HG03025 (cell line): ENCODE measurements at regions not wholly inside any gene's neighbourhood (a gene's known extent, or its start where the extent isn't known, plus 50 kb on each side); places are given as distances from the start of the nearest gene placed in this dataset.

Experiments used
- ATAC-seq: cut with Tn5 transposase; IDR thresholded peaks from one replicate; pipeline ENCODE4 v1.9.1; 2021; ENCODE audit warnings: mild to moderate bottlenecking, moderate library complexity; ENCODE audit not compliant: unreplicated experiment, low FRiP score

- no peak for ATAC-seq
Measured at GRCh38 chr1:114315631-114316030, 162.0 kb upstream of the SYT6 start.

DNA sequence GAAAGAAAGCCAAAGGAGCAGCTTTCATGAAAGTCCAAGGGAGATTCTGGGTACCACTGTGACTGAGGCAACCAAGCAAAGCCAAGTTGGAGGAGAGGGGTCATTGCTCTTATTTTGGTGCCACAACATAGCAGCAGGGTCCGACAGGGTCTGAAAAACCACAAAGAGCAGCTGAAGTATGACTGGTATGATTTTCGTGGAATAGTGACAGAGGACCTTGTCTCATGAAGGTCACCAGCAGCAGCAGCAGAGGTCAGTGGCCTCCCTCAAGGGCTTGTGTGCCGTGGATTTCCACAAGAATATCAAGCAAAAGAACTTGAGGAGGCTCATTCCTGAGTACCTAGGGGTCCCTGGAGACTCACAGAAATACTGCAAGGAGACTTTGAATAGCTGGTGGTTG, 160.9 kb upstream of the SYT6 start:
- ATAC-seq = no peak

DNA sequence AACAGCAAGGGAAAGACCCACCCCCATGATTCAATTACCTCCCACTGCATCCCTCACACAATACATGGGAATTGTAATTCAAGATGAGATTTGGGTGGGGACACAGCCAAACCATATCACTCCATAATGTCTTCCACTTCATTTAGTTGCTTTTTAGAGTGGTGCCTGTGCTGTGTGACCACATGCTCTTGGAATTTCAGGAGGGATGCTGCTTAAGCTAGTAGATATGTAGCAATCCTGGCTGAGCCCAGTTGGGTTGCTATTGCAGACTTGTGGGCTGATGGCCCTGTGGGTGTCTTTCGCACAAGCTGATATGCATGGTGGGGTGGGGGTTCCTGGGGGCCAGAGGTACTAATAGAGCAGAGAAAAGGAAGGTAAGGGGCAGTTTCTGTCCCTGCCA, 160.4 kb upstream of the SYT6 start:
- no peak for ATAC-seq

- ATAC-seq = no peak
Measured at GRCh38 chr1:114310695-114311271, 157.1 kb upstream of the SYT6 start.

- no peak for ATAC-seq
Measured at GRCh38 chr1:114302821-114303220, 149.2 kb upstream of the SYT6 start.

- no peak for ATAC-seq
Measured at GRCh38 chr1:114299331-114299975, 145.8 kb upstream of the SYT6 start.

DNA sequence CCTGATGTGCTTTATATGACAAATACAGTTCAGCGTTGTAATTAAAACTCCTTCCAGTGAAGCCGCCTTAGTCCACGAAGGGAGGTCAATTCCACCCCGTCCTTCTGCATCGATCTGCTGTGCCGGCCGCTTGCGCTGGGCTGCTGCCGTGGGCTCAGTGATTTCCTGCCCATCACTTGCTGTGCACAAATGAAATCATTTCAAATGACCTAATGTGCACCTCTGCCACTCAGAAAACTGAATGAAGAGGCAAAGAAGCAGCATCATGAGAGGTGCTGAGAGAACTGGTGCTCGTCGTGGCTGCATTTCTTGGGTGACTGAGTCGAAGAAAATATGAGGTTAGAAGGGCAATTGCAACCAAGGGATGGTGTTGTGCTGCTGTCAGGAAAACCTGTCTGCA, 144.3 kb upstream of the SYT6 start:
- no peak for ATAC-seq

GRCh38 chr1:114296413-114296812, 142.7 kb upstream of the SYT6 start:
- no peak for ATAC-seq

- ATAC-seq = no peak
Measured at GRCh38 chr1:114295321-114295720, 141.7 kb upstream of the SYT6 start.

- no peak for ATAC-seq
Measured at GRCh38 chr1:114292835-114293234, 139.2 kb upstream of the SYT6 start.

DNA sequence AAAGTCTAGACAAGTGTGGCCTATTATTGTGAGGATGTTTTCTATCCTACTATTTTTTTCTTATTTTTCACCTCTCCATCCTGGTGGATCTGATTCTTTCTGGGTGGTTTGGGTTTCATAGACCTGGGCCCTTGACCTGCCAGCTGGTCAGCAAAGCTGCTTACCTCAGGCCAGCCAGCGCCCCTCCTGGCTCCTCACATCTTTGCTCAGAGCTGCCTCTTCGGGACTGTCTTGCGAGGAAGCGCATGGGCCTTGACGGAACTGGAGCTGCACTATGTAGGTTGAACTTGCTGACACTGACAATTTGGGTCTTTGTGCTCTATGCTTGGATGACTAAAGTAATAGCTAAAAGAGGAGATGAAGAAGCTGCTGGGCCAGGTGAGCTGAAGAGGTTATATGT, 138.5 kb upstream of the SYT6 start:
- no peak for ATAC-seq

GRCh38 chr1:114290776-114291175, 137.1 kb upstream of the SYT6 start:
- ATAC-seq = no peak

DNA sequence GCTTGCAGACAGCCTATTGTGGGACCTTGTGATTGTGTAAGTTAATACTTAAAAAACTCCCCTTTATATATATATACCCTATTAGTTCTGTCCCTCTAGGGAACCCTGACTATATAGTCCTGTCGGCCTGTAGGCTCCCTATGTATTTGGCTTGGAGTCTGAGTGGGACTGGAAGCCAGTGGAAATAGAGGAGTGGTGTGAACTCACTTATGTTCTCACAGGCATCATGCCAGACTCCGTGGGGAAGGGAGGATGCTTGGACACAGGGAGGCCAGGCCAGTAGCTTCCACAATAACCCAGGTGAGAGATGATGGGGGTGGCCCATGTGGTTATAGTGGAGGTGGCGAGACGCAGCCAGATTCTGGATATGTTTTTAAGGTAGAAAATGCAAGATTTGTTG, 136.7 kb upstream of the SYT6 start:
- ATAC-seq = no peak

DNA sequence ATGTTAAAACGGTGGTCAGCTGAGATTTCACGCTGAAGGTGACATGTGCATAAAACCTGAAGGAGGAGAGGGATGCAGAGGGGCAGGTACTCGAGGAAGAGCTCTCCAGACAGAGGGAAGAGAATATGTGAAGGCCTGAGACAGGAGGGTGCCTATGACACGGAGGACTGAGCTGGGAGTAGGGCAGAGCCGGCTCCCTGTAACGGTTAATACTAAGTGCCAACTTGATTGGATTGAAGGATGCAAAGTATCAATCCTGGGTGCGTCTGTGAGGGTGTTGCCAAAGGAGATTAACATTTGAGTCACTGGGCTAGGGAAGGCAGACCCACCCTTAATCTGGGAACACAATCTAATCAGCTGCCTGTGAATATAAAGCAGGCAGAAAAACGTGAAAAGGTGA, 136.2 kb upstream of the SYT6 start:
- no peak for ATAC-seq

DNA sequence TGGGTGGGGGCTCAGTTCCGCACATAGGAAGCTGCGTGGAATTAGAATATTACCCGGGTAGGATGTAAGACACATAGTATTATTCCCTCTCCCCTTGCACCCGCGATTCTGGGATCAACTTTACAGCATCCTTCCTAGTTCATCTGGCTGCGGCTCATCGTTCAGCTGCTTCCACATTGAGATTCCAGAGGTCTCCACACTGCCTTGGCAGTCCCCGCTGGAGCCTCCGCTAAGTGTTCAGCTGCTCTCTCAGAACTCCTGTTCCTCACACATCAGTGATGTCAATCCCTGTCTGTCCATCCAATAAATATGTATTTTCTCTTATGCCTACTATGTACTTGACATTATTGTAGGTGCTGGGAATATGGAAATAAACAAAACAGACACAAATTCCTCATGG, 135.6 kb upstream of the SYT6 start:
- no peak for ATAC-seq

DNA sequence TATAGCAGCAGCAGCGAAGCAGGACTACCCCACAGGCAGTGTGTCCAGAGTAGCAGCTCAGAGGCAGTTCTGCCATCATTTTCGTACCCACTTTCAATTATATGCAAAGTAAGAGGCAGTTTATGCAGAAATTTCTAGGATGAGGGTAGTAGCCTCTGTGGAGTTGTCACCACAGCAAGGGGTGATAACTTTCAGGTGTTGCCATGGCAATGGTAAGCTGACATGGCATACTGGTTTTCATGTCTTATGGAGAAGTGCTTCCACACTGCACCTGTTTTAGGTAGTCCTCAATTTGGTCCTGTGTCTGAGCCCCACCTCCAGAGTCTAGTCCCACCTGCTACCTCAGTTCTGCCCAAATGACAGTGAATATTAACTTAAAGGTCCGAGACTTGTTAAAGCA, 133.3 kb upstream of the SYT6 start:
- ATAC-seq = no peak

DNA sequence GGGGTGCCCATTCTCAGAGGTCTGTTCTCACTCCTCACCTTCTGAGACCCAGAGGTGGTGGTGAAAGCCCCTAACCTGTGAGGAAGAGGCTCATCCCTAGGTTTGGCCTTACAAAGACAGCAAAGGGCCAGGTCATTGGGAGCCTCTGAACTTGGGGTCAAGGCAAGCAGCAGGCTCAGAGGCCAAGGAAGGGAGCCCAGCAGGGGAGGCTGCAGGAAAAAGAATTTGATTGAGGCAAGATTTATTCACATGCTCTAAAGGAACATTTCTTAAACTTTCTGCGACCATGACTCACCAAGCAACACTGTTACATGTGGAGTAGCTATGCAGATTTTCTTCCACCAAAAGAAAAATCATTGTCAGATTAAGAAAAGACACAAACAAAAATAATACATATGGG, 132.5 kb upstream of the SYT6 start:
- ATAC-seq = no peak

DNA sequence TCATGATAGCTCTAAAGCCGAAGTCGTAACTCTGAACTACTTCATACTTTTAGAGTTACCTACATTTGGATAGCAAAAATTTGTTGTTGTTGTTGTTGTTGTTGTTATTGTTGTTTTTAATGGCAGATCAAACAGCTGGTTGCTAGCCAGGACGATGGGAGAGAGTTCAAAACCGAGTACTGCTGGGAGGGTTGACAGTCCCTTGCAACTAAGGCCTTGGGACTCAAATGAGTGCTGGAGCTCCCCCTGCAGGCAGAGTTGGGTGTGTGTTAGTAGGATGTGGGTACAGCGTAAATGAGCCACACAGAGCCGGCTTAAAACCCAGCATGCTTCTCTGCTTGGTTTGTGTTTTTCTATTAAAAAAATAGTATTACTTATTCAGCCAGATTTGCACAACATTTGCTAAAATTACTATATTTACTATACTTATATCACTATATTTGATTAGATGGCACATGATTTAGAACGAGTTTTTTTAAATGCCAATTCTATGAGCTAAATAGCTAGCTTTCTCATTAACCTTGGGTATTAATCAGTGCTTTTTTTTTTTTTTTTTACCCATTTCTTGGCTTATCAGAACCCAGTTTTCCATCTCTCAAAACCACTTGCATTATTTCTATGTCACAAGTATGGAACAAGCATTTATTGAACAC, 129.2 kb upstream of the SYT6 start:
- peak; percentile 83 for ATAC-seq

GRCh38 chr1:114278911-114279310, 125.2 kb upstream of the SYT6 start:
- no peak for ATAC-seq

GRCh38 chr1:114278430-114278829, 124.8 kb upstream of the SYT6 start:
- no peak for ATAC-seq

GRCh38 chr1:114274621-114275317, 121.1 kb upstream of the SYT6 start:
- ATAC-seq = no peak

DNA sequence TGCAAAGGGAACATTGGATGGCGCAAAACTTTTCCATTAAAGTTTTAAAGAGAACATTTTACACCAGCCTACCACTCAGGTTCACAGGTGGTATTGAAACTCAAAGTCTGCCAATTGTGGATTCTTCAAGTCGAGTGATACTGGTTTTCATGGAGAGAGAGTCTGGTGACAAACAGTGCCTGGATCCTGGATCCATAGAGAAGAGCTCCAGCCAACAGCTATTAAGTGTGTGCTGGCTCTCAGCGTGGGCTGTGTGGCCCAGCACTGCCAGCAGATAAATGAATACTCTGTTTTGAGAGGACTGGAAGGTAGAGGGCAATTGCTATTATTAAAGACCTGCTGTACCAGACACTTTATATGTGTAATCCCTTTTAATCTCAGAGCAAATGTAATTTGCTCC, 118.9 kb upstream of the SYT6 start:
- ATAC-seq = no peak
